Kidney epithelial cell (primary cell): ENCODE measurements at regions not wholly inside any gene's neighbourhood (a gene's known extent, or its start where the extent isn't known, plus 50 kb on each side); places are given as distances from the start of the nearest gene placed in this dataset.

Source experiments
- DNase-seq: peaks from one replicate; pipeline ENCODE4 v3.0.0-alpha.2; 2010; ENCODE audit warnings: low read depth
- H3K27me3 ChIP-seq: 2 replicates; pipeline ENCODE4 v1.6.0; 2011; ENCODE audit warnings: low read length; ENCODE audit not compliant: control insufficient read depth, insufficient read depth
- H3K36me3 ChIP-seq: 2 replicates; pipeline ENCODE4 v1.5.1; 2011; ENCODE audit warnings: low read length; ENCODE audit not compliant: control insufficient read depth, insufficient read depth
- H3K4me3 ChIP-seq: 2 replicates; pipeline ENCODE4 v1.5.1; 2011; ENCODE audit warnings: low read depth, mild to moderate bottlenecking, control low read depth, low read length
- CTCF ChIP-seq: IDR thresholded peaks from 2 replicates; pipeline ENCODE4 v1.5.1; 2011; ENCODE audit warnings: mild to moderate bottlenecking, moderate library complexity, low read length, control low read depth, inconsistent platforms; ENCODE audit not compliant: insufficient read depth, poor library complexity, severe bottlenecking

DNA sequence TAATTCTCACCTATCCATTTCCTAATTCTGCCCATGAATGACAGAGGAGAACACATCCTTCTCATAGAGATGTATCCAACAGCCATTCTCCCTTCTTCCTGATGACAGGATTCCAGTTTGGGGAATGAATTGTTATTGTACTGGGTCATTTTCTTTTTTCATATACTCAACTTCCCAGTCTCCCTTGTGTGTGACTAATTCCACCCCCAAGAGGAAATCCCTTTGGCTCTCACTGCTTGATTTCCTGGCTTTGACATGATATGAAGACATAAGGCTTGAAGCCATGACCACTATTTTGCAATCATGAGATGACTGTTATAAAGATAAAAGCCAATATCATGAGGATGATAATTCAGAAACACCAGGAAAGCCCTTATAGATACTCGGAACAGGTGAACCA is 384.7 kb upstream of the ACVR2A start:
- no peaks in the 10 kb centered on the region for H3K36me3 ChIP-seq
- no peak for DNase-seq
- no peaks in the 10 kb centered on the region for H3K27me3 ChIP-seq
- TF ChIP-seq CTCF = no peak
- no peak overlapping the region for H3K4me3 ChIP-seq

- no peak overlapping the region for H3K4me3 ChIP-seq
- H3K27me3 ChIP-seq = no peaks in the 10 kb centered on the region
- DNase-seq = no peak
- no peak for TF ChIP-seq CTCF
- no peaks in the 10 kb centered on the region for H3K36me3 ChIP-seq
These were observed 388.1 kb upstream of the ACVR2A start for GRCh38 chr2:147456779-147457178.

DNA sequence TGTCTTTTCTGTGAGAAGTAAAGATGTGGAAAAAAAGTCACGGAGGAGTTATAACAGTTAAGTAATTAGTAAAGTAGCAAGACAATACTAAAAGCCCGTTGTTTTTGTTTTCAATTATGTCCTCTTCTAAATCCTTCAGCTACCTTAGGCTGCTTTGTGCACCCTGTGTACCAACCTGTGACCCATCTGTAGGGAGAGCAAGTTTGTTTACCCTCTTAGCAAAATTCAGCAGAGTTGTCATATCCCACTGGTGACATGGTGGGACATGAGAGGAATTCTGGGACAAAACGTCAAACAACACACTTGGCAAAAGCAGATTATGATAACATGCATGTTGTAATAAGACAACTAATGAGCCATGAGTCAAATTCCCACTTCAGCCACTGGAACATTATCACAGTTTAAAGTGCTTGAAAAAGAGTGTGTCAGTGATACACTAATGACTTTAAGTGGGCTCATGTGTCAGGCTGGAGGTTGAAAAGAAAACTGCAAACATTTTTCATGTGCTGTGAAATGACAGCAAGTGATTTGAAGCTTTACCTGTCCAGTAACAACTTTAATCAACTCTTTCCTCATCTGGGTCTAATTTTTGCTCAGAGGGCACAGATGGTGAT is 392.8 kb upstream of the ACVR2A start:
- TF ChIP-seq CTCF = no peak
- Histone ChIP-seq H3K36me3 (no peaks in the 10 kb centered on the region), H3K27me3 (no peaks in the 10 kb centered on the region), H3K4me3 (no peak overlapping the region)
- DNase-seq = no peak

GRCh38 chr2:147450661-147451510 is 393.9 kb upstream of the ACVR2A start:
- DNase-seq = no peak
- H3K27me3 ChIP-seq = no peaks in the 10 kb centered on the region
- H3K4me3 ChIP-seq = no peak overlapping the region
- TF ChIP-seq CTCF = no peak
- no peaks in the 10 kb centered on the region for H3K36me3 ChIP-seq

DNA sequence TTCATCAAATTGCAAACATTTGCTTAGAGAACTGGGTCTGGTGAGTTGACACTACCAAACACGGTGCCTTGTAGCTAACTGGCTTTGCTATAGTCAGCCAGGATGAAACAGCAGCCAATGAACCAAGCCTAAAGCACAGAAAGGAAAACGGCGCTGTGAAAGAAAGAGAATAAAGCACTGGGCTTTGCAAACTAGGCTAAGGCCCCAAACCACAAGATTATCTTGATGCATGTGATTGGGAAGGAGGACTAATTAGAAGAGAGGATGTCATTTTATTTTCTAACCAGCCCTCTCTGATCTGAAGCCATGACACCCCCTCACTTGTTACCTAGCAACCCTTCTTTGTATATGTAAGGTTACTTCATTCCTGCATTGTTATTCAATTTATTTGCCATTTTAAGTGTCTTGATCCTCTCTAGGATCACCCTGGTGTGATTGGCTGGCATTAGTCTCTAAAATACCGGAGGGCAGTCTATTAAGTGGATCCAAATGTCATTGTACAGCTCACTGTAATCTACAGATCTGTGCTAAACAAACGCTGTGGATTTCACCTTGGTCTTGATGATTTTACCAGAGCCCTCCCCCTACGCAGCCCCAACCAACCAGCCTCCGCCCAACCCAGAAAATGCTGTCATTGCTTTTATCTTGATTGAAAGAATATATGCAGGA is 395.4 kb upstream of the ACVR2A start:
- no peaks in the 10 kb centered on the region for H3K36me3 ChIP-seq
- TF ChIP-seq CTCF = no peak
- no peaks in the 10 kb centered on the region for H3K27me3 ChIP-seq
- DNase-seq = no peak
- no peak overlapping the region for H3K4me3 ChIP-seq
